Pancreas (tissue), 10 donors: ENCODE measurements at regions not wholly inside any gene's neighbourhood (a gene's known extent, or its start where the extent isn't known, plus 50 kb on each side); places are given as distances from the start of the nearest gene placed in this dataset.
A peak's percentile ranks its signal among the peaks of the same experiment; 100 is the strongest.

Experiments
- ATAC-seq, 4 donors: fragments of 200-7000 bp; cut with Tn5 transposase; one replicate each; pipeline versions ENCODE4 v1.8.0 to v1.9.1; 2020; ENCODE audit warnings: mild to moderate bottlenecking in 4 of 4, moderate library complexity in 4 of 4
- DNase-seq, 6 donors: peaks; one replicate each; pipeline ENCODE4 v3.0.0-alpha.2; 2020
- FAIRE-seq: peaks from 2 replicates; lab custom pipeline; 2012; peaks lifted over from hg19 to GRCh38; lab: Jason Lieb, UNC
- H3K27ac ChIP-seq, 4 donors: fragments of 200-600 bp; sonication (generic); 1 replicate in 3 of 4; 2 replicates in 1 of 4; pipeline versions ENCODE4 v1.5.0 to v1.8.0; 2020
- H3K27me3 ChIP-seq, 4 donors: fragments of 200-600 bp; one replicate each; pipeline ENCODE4 v1.8.0; 2021
- H3K36me3 ChIP-seq, 3 donors: fragments of 200-600 bp; sonication (generic) in 1 of 3; one replicate each; pipeline versions ENCODE4 v1.5.0 to v1.8.0; 2020 to 2021
- H3K4me1 ChIP-seq, 3 donors: fragments of 200-600 bp; one replicate each; pipeline ENCODE4 v1.8.0; 2021
- H3K4me3 ChIP-seq, 4 donors: fragments of 200-600 bp; sonication (generic) in 2 of 4; one replicate each; pipeline versions ENCODE4 v1.5.0 to v1.8.0; 2020 to 2021
- H3K9me3 ChIP-seq, 4 donors: fragments of 200-600 bp; one replicate each; pipeline ENCODE4 v1.8.0; 2021
- WGBS, 2 donors: extraction: QIAGEN DNeasy Blood & Tissue Kit; methylation state at CpG; one replicate each; pipeline ENCODE4 v1.1.7; 2013; 5-methylcytosine and 5-hydroxymethylcytosine counted together
- intact Hi-C, 3 donors: fragments of 100-400 bp; cut with DNase I; formaldehyde crosslinking; loops; one replicate each; pipeline versions ENCODE4 v1.11.1 to v1.14.2; 2022
- TF ChIP-seq, protein P1 (sequence below), 4 donors: fragments of 200-600 bp; sonication (generic) in 3 of 4; IDR thresholded peaks; one replicate each; pipeline versions ENCODE4 v1.5.0 to v1.8.0; 2021; ENCODE audit warnings: antibody characterized with exemption in 4 of 4
- donor health status: healthy with polysubstance abuse.
- donor health status: DM: no; HTN: no; CAD: no; lungs with moderate emphysema.
- donor health status: DM: no; HTN: no; CAD: no.
- donor health status: control.
- donor health status: control.
- donor health status: Bipolar disorder and iron deficiency.
- donor health status: DM: yes; HTN: yes; CAD: no.
- donor health status: DM: no; HTN: no; CAD: no.
- donor health status: DM: no; HTN: no; CAD: no.
- donor health status: DM: yes; HTN: yes; CAD: no.

GRCh38 chr21:45347712-45348499 lies 57.1 kb upstream of the COL18A1 start:
- Histone ChIP-seq H3K4me3 (no peak overlapping the region), H3K27me3 (peaks cover 0 to 5% (median 0%) of the 10 kb centered on the region in 4 donors), H3K9me3 (no peaks in the 10 kb centered on the region), H3K36me3 (no peaks in the 10 kb centered on the region), H3K27ac (no peak overlapping the region), H3K4me1 (peaks cover 0 to 4% (median 0%) of the 10 kb centered on the region in 3 donors)
- DNase-seq (peak in 2 of 6 donors; percentile 9 to 35), FAIRE-seq (no peak), ATAC-seq (no peak)
- intact Hi-C loops = no loop called here
- TF ChIP-seq, protein P1, sequence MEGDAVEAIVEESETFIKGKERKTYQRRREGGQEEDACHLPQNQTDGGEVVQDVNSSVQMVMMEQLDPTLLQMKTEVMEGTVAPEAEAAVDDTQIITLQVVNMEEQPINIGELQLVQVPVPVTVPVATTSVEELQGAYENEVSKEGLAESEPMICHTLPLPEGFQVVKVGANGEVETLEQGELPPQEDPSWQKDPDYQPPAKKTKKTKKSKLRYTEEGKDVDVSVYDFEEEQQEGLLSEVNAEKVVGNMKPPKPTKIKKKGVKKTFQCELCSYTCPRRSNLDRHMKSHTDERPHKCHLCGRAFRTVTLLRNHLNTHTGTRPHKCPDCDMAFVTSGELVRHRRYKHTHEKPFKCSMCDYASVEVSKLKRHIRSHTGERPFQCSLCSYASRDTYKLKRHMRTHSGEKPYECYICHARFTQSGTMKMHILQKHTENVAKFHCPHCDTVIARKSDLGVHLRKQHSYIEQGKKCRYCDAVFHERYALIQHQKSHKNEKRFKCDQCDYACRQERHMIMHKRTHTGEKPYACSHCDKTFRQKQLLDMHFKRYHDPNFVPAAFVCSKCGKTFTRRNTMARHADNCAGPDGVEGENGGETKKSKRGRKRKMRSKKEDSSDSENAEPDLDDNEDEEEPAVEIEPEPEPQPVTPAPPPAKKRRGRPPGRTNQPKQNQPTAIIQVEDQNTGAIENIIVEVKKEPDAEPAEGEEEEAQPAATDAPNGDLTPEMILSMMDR (IDR thresholded peaks at IDR 0.05) = no peak
- WGBS, 2 donors = 54 to 64% methylated on average over 25 of the region's 25 CpGs

GRCh38 chr21:45348591-45349327 lies 56.2 kb upstream of the COL18A1 start:
- TF ChIP-seq, protein P1 (IDR thresholded peaks at IDR 0.05) = no peak
- no peak overlapping the region for H3K4me3 ChIP-seq
- H3K9me3 ChIP-seq = no peaks in the 10 kb centered on the region
- H3K36me3 ChIP-seq = no peaks in the 10 kb centered on the region
- H3K4me1 ChIP-seq = peaks cover 0 to 4% (median 0%) of the 10 kb centered on the region in 3 donors
- H3K27me3 ChIP-seq = peaks cover 0 to 5% (median 0%) of the 10 kb centered on the region in 4 donors
- ATAC-seq (no peak), DNase-seq (peak in 1 of 6 donors; percentile 31), FAIRE-seq (no peak)
- WGBS, 2 donors = 66 to 71% methylated on average over 18 of the region's 18 CpGs
- peak overlapping the region in 2 of 4 donors; percentile 12 to 34 for H3K27ac ChIP-seq
- intact Hi-C loops = no loop called here

- H3K27me3 ChIP-seq = peaks cover 0 to 5% (median 0%) of the 10 kb centered on the region in 4 donors
- DNase-seq (no peak), ATAC-seq (no peak), FAIRE-seq (no peak)
- H3K4me1 ChIP-seq = peaks cover 0 to 4% (median 0%) of the 10 kb centered on the region in 3 donors
- no peak overlapping the region for H3K27ac ChIP-seq
- TF ChIP-seq, protein P1 (IDR thresholded peaks at IDR 0.05) = no peak
- no peaks in the 10 kb centered on the region for H3K36me3 ChIP-seq
- intact Hi-C loops = no loop called here
- H3K9me3 ChIP-seq = no peaks in the 10 kb centered on the region
- no peak overlapping the region for H3K4me3 ChIP-seq
- WGBS, 2 donors = 63 to 76% methylated on average over 8 of the region's 8 CpGs
Observed at GRCh38 chr21:45350206-45350854, 54.6 kb upstream of the COL18A1 start.

DNA sequence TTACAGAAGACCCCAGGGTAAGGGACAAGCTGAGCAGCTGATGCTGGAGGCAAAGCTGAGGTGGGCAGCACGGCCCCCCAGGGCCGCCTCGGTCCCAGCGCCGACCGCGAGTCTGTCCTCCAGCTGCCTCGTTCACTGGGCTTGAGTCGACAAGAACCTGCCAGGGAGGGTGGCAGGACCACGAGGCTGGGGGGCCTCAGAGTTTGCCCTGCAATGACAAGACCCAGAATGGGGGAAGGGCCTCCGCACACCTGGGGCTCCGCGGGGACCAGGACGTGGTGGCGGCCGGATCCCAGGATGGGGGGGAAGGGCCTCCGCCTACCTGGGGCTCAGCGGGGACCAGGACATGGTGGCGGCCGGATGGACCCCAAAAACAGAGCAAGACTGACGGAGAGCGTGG lies 53.9 kb upstream of the COL18A1 start:
- FAIRE-seq (no peak), DNase-seq (peak in 1 of 6 donors; percentile 52), ATAC-seq (no peak)
- Histone ChIP-seq H3K9me3 (no peaks in the 10 kb centered on the region), H3K36me3 (no peaks in the 10 kb centered on the region), H3K27me3 (peaks cover 0 to 5% (median 0%) of the 10 kb centered on the region in 4 donors), H3K27ac (no peak overlapping the region), H3K4me1 (peaks cover 0 to 4% (median 0%) of the 10 kb centered on the region in 3 donors), H3K4me3 (no peak overlapping the region)
- TF ChIP-seq, protein P1 (IDR thresholded peaks at IDR 0.05) = no peak
- 70 to 78% methylated on average over 22 of the region's 22 CpGs for WGBS, 2 donors
- intact Hi-C loops = no loop called here
